Activated CD4-positive, alpha-beta memory T cell treated with anti-CD3 and anti-CD28 coated beads, Interleukin-2, amount 10 ng/mL, durations not matched to agents 7 days and 5 days (primary cell): ENCODE measurements at regions not wholly inside any gene's neighbourhood (a gene's known extent, or its start where the extent isn't known, plus 50 kb on each side); places are given as distances from the start of the nearest gene placed in this dataset.

Source experiments
- CTCF ChIA-PET: fragments of 350-600 bp; sonication (Branson Sonifier 250); formaldehyde crosslinking; loops from one replicate; lab custom pipeline; 2021; ENCODE audit warnings: antibody characterized with exemption, inconsistent platforms; lab: Charles Lee
- POLR2A ChIA-PET: fragments of 350-600 bp; sonication (Branson Sonifier 250); formaldehyde crosslinking; loops from one replicate; lab custom pipeline; 2021; ENCODE audit warnings: antibody characterized with exemption; lab: Charles Lee
- DNase-seq: peaks from one replicate; pipeline ENCODE4 v3.0.0-alpha.2; 2020
- H3K27ac Mint-ChIP-seq: one replicate; pipeline ENCODE4 v1.8.0; 2021; ENCODE audit warnings: mild to moderate bottlenecking, mixed read lengths
- H3K27me3 Mint-ChIP-seq: one replicate; pipeline ENCODE4 v1.8.0; 2021; ENCODE audit warnings: mixed read lengths
- H3K36me3 Mint-ChIP-seq: one replicate; pipeline ENCODE4 v1.8.0; 2021; ENCODE audit warnings: low read depth, mixed read lengths
- H3K4me1 Mint-ChIP-seq: one replicate; pipeline ENCODE4 v1.8.0; 2021; ENCODE audit warnings: mixed read lengths
- H3K4me3 Mint-ChIP-seq: one replicate; pipeline ENCODE4 v1.8.0; 2021; ENCODE audit warnings: mild to moderate bottlenecking, mixed read lengths
- H3K9me3 Mint-ChIP-seq: one replicate; pipeline ENCODE4 v1.8.0; 2021; ENCODE audit warnings: mixed read lengths

DNA sequence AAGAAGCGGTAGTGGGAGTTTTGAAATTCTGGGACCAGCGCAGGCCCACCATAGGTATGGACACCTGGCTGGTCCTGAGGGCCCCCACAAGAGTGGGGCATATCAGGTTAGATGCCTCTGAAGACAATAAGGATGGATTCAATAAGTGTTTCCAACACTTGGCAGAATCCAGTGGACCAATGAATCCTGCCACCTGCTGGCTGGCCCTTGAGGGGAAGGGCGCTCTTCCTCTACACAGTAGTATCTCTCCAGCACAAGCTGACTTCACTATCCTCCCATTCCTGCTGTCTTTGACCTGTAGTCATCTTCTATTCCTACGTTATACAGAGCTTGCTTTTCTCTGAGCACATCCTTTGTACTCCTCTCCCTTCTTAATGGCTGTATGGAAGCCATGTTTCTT is 199.7 kb upstream of the TSHZ3 start:
- H3K27ac Mint-ChIP-seq = no peak overlapping the region
- no peaks in the 10 kb centered on the region for H3K9me3 Mint-ChIP-seq
- no peaks in the 10 kb centered on the region for H3K27me3 Mint-ChIP-seq
- H3K4me3 Mint-ChIP-seq = no peak overlapping the region
- no peaks in the 10 kb centered on the region for H3K36me3 Mint-ChIP-seq
- H3K4me1 Mint-ChIP-seq = no peaks in the 10 kb centered on the region
- CTCF ChIA-PET = no interaction called here
- DNase-seq = no peak
- POLR2A ChIA-PET = no interaction called here

DNA sequence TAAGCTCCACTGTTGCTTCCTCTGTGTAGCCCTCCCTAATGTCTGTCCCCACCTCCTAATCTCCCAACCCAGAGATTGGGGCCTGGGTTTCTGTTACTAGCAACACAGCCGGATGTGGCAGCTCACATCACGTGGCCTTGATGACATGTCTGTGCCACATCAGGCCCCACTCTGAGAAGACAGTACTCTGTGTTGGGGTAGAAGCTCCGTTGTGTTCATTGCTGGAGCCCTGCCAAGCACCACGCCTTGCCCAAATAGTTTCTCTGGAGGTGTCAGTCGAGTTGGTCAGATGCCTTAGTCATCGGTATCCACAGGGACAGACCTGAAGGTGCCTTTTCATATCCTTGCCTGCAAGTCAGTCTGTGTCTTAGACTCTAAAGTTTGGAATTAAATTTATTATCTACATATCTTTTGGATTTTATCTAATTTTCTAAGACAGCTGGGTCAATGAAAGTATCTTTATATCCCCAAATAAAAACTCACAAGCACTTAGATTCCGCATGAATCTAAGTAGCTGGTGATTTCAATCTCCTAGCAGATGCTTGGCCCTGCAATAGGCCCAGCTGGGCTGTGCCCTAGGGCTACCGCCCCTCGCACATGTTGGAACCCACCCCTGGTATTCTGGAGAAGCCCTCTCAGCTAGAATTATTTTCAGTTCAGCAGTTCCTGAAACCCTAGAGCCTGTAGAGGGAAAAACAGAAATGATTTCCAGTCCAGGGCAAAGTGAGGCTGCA is 204.0 kb upstream of the TSHZ3 start:
- Mint-ChIP-seq H3K4me3 (no peak overlapping the region), H3K36me3 (no peaks in the 10 kb centered on the region), H3K27me3 (no peaks in the 10 kb centered on the region), H3K9me3 (no peaks in the 10 kb centered on the region), H3K27ac (no peak overlapping the region), H3K4me1 (no peaks in the 10 kb centered on the region)
- CTCF ChIA-PET = no interaction called here
- DNase-seq = no peak
- POLR2A ChIA-PET = no interaction called here

DNA sequence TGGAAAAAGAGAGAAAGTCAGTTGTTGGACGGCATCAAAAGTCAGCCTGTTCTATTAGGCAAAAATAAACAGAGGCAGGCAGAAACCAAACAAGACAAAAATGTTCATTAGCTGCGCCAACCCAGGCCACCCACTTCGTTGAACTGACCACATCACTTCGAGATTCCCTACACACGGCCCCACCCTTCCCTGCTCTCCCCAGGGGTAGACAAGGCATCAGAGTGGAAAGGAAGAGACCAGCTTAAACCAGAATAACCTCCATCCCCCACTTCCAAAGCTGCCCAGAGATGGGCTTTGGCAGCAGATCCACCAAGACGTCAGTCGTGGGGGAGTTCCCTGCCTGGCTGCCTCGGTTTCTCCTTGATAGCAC is 204.6 kb upstream of the TSHZ3 start:
- ChIA-PET POLR2A (no interaction called here), CTCF (no interaction called here)
- Mint-ChIP-seq H3K36me3 (no peaks in the 10 kb centered on the region), H3K4me1 (no peaks in the 10 kb centered on the region), H3K4me3 (no peak overlapping the region), H3K27me3 (no peaks in the 10 kb centered on the region), H3K9me3 (no peaks in the 10 kb centered on the region), H3K27ac (no peak overlapping the region)
- DNase-seq = no peak

DNA sequence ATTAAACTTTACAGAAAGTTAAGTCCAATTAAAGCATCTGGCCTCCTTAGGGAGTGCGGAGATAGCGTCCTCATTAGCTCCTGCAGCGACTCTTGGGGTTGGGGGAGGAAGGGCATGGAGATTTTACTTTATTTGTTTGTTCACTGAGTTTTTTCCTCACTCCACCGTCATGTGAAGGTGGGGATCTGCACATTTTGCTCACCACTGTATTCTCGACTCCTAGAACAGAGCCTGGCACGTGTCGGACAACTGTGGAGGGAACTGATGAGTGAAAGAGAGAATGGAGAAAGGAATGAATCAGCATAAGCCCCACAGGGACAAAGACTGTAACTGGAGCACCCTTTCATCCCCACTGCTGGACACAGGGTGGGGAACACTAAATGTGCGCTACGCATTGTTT is 205.1 kb upstream of the TSHZ3 start:
- Mint-ChIP-seq H3K27ac (no peak overlapping the region), H3K9me3 (no peaks in the 10 kb centered on the region)
- POLR2A ChIA-PET = no interaction called here

DNA sequence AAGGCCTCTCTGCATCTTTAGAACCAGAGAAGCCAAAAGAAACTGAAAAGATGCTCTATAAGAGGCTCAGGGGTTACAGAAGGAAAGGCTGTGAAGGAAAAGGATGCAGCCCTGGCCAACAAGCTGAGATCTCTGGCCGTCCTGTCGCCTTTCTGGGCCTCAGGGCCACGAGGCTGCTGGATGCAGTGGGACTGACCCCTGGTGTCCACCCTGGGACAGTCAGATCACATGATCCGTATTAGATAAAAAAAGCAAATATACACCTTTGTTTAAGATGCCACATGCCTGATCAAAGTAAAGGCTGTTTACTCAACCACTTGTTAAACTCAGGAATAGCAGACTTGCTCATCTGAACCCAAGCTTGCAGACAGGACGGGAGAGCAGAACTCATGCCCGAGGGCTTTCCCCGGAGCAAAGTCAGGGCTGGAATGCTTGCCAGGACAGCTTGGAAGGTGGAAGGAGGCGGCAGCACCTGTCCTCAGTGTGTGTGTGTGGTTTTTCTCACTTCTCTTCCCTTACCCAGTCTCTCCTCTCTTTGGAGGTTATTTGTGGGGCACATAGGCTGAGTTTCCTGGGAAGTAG is 206.5 kb upstream of the TSHZ3 start:
- Mint-ChIP-seq H3K4me3 (no peak overlapping the region), H3K27ac (no peak overlapping the region), H3K27me3 (no peaks in the 10 kb centered on the region), H3K9me3 (peaks cover 6% of the 10 kb centered on the region), H3K36me3 (no peaks in the 10 kb centered on the region), H3K4me1 (no peaks in the 10 kb centered on the region)
- ChIA-PET POLR2A (no interaction called here), CTCF (no interaction called here)
- no peak for DNase-seq

More for the DNA sequence above, 205.1 kb upstream of the TSHZ3 start:
- H3K36me3 Mint-ChIP-seq = no peaks in the 10 kb centered on the region
- CTCF ChIA-PET = no interaction called here
- H3K27me3 Mint-ChIP-seq = no peaks in the 10 kb centered on the region
- no peak overlapping the region for H3K4me3 Mint-ChIP-seq
- no peaks in the 10 kb centered on the region for H3K4me1 Mint-ChIP-seq
- no peak for DNase-seq

DNA sequence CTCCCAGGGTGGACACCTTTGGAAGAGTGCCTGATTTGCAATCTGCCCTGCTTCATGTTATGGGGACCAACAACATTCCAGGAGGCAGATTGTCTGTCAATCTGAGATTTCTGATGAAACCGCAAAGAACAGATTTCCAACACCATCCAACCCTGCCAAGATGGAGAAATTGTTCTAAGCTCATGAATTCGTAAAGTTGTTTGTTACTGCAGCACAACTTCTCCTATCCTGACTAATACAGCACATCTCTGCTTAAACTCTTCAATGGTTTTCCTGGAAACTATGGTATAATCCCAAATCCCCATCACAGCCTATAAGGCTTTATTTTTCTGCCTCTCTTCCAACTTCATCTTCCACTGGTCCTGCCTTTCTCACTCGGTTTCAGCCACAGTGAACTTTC is 210.3 kb upstream of the TSHZ3 start:
- Mint-ChIP-seq H3K27ac (no peak overlapping the region), H3K4me3 (no peak overlapping the region), H3K27me3 (no peaks in the 10 kb centered on the region), H3K9me3 (peaks cover 8% of the 10 kb centered on the region), H3K4me1 (no peaks in the 10 kb centered on the region), H3K36me3 (no peaks in the 10 kb centered on the region)
- POLR2A ChIA-PET = no interaction called here
- no peak for DNase-seq
- CTCF ChIA-PET = no interaction called here

DNA sequence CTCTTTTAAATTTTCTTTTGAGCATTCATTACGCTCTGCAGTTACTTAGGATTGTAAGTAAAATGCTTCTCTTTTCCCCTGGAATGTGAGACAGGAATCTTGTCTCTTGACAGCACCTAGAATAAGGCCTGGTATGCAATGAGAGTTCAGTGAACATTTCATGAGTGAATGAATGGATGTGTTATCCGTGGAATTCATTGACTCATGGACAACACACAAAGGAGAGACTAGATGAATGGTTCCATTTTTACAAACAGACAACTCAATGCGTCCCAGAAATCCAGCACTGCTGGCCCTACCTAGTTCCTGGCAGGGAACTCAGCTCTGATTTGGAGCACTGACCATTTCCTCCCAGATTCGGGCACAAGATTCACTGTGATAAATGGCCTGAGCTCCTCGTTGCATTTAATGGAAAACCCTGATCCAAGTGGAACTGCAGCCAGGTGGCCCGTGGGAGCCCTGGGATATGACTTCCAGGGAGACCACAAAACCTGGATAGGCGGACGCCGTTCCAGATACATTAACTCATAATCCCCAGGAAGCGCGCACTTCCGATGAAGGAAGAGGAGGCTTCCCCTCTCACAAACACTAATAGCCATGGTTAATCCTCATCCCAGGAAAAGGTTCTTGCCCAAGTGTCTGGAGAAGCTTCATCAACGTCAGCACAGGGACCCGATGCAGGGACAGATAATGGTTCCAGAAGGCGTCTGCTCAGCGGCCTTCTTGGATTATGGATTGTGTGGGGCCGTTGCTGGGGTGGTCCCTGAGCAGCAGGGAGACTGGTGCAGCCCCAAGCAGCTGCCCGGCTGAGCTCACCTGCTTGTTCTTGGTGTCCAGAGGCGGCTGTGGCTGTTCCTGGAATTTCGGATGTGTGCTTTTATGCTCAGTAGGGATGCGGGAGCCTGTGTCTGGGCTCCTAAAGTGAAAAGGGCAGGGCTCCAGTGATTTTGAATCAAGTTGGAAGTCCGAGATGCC is 211.1 kb upstream of the TSHZ3 start:
- H3K4me3 Mint-ChIP-seq = no peak overlapping the region
- no peak for DNase-seq
- H3K36me3 Mint-ChIP-seq = no peaks in the 10 kb centered on the region
- ChIA-PET POLR2A (no interaction called here), CTCF (no interaction called here)
- no peaks in the 10 kb centered on the region for H3K27me3 Mint-ChIP-seq
- H3K9me3 Mint-ChIP-seq = peaks cover 8% of the 10 kb centered on the region
- no peak overlapping the region for H3K27ac Mint-ChIP-seq
- H3K4me1 Mint-ChIP-seq = no peaks in the 10 kb centered on the region

DNA sequence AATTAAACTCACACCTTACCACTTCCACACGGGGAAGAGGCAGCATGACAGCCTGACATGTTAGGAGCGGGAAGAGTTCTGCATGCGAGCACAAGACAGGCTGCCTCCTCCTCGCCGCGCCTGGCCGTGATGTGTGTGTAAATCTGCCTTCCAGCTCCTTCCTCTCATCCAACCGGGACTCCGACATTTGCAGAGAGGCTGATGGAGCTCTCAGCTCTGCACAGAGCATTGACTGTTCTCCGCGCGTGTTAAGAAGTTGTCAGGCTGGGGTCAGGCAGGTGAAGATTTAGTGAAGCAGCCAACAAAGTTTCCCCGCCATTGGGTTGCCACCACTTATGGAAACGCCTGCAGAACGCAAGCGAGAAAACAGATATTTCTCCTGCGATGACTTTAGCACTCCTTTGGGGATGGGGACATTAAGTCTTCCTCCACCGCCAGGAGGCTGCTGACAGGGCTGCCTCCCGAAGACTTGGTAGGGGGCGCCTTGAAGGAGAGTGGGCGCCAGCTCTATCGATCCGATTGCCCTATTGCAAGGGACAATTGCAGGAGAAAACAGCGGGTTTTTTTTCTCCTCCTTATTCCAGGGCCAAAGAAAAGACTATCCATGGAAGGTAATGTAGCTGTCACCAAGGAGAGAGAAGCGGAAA is 213.9 kb upstream of the TSHZ3 start:
- Mint-ChIP-seq H3K36me3 (no peaks in the 10 kb centered on the region), H3K27ac (no peak overlapping the region), H3K4me1 (no peaks in the 10 kb centered on the region), H3K27me3 (no peaks in the 10 kb centered on the region), H3K4me3 (no peak overlapping the region), H3K9me3 (peaks cover 8% of the 10 kb centered on the region)
- ChIA-PET POLR2A (no interaction called here), CTCF (no interaction called here)
- no peak for DNase-seq

DNA sequence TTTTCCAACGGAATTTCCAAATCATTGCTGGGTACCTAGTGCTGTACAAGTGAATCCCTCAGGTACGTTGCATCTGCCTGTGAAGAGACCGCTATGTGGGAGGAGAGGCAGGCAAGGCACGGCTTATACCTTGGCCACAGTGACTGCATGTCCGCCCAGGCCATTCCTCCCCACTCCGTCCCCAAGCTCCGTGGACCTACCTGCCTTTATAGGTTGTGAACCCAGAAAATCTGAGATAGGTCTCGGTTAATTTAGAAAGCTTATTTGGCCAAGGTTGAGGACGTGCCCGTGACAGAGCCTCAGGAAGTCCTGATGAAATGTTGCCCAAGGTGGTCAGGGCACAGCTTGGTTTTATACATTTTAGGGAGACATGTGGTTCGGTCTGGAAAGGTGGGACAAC is 218.5 kb upstream of the TSHZ3 start:
- H3K27ac Mint-ChIP-seq = no peak overlapping the region
- H3K36me3 Mint-ChIP-seq = no peaks in the 10 kb centered on the region
- no peak for DNase-seq
- H3K4me1 Mint-ChIP-seq = no peaks in the 10 kb centered on the region
- POLR2A ChIA-PET = no interaction called here
- H3K9me3 Mint-ChIP-seq = no peaks in the 10 kb centered on the region
- H3K4me3 Mint-ChIP-seq = no peak overlapping the region
- H3K27me3 Mint-ChIP-seq = no peaks in the 10 kb centered on the region
- CTCF ChIA-PET = no interaction called here

DNA sequence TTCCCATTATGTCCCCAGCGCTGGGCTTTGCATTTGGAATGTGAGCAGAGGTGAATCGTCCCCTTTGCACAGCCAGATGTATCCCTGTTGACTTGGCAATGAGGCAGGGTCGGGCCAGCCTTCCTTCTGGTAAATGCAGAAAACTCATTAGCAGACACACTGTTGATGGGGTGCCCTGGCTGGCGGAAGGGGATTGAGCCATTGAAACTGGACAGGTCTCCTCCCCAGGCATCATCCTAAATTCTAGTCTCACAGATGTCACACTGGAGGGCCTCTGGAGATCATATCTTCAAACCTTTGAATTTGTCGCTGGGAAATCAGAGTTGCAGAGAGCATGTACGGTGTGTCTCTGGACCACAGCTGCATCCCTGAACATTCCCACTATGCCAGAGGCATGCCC is 219.5 kb upstream of the TSHZ3 start:
- ChIA-PET CTCF (no interaction called here), POLR2A (no interaction called here)
- H3K9me3 Mint-ChIP-seq = no peaks in the 10 kb centered on the region
- no peaks in the 10 kb centered on the region for H3K27me3 Mint-ChIP-seq
- H3K4me3 Mint-ChIP-seq = no peak overlapping the region
- no peaks in the 10 kb centered on the region for H3K4me1 Mint-ChIP-seq
- H3K36me3 Mint-ChIP-seq = no peaks in the 10 kb centered on the region
- H3K27ac Mint-ChIP-seq = no peak overlapping the region
- no peak for DNase-seq

DNA sequence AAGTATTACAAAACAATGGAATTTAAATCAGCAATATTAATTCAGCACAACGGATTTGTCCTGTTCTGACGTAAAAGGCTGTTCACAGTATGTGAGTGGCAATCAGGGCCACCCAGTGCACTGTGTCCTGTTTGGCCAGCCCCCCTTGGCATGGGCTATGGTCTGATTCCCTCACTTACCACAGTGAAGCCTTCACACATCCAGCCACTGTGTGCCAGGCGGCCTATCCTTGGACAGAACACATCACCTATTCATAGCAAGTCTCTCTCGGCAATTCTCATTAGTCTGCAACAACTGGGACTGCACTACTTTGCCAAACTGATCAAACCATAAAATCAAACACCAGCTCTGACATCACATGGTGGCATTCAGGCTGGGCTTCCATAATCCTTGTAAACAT is 221.5 kb upstream of the TSHZ3 start:
- Mint-ChIP-seq H3K27me3 (no peaks in the 10 kb centered on the region), H3K4me3 (no peak overlapping the region), H3K4me1 (no peaks in the 10 kb centered on the region), H3K9me3 (no peaks in the 10 kb centered on the region), H3K27ac (no peak overlapping the region), H3K36me3 (no peaks in the 10 kb centered on the region)
- DNase-seq = no peak
- POLR2A ChIA-PET = no interaction called here
- CTCF ChIA-PET = no interaction called here

DNA sequence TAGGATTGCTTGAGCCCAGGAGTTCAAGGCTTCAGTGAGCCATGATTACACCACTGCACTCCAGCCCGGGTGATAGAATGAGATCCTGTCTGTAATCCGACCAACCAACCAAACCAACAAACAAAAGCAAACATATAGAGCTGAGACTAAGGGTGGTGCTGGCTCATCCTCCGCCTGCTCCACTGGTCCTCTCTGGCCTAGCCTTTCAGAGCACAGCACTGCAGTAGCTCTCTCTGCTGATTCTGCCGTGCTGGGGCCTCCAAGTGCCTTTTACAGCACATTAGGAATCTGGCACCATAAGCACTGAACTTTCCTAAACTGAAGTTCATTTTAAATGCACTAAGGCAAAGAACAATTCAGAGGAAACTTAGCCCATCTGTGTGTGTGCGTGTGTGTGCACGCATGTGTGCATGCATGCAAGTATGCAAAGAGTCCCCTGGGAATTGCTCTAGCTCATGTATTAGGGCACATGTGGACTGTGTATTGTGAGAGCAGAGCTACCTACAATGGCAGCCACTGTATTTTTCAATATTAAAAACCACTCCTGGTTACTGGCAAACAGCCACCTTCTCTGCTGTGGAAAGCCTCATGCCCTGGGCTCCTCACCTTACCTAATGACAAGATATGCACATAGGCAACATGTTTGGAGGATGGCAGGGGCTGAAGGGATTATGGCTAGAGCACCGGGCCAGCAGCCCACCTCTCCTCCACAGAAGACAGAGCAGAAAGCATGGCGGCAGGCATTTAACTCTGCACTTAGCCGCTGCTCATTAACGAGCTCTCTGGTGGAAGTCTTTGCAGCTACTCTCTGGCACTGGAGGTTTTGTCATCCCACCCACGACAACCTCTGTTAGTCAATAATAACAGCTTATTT is 223.1 kb upstream of the TSHZ3 start:
- Mint-ChIP-seq H3K36me3 (no peaks in the 10 kb centered on the region), H3K9me3 (no peaks in the 10 kb centered on the region), H3K27me3 (no peaks in the 10 kb centered on the region), H3K27ac (no peak overlapping the region), H3K4me3 (no peak overlapping the region), H3K4me1 (no peaks in the 10 kb centered on the region)
- CTCF ChIA-PET = no interaction called here
- POLR2A ChIA-PET = no interaction called here
- no peak for DNase-seq
